ENCODE measurements at regions not wholly inside any gene's neighbourhood (a gene's known extent, or its start where the extent isn't known, plus 50 kb on each side); places are given as distances from the start of the nearest gene placed in this dataset.

DNA sequence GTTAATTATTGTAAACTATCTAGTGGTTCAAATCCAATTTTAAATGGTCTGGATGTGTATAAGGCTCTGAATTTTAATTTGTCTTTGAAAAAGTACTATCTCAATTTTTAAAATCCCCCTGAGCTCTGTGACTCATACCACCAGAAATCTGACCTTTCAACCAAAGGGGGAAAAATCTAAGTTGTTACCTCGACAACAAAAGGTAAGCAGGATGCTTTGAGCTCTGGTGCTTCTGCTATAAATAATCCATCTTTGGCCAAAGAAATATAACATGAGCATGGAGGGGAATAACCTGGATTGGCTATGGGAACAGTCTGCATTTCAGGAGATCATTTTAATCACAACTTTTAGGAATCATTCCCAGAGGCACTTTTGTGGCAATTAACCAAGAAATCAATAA lies 76.3 kb upstream of the PCSK1 start:
- TF ChIP-seq ZNF274 (IDR thresholded peaks at IDR 0.05; ENCODE audit: low read depth, low read length) (no peak), SUZ12 (IDR thresholded peaks at IDR 0.05; ENCODE audit: extremely low read depth, insufficient read depth, insufficient read length) (no peak), YY1 (IDR thresholded peaks at IDR 0.05; ENCODE audit: insufficient read depth, insufficient read length) (no peak)
